H1 (cell line): ENCODE measurements at regions not wholly inside any gene's neighbourhood (a gene's known extent, or its start where the extent isn't known, plus 50 kb on each side); places are given as distances from the start of the nearest gene placed in this dataset.

ENCODE experiments used
- CTCF ChIA-PET: fragments of 300-600 bp; sonication (Branson Sonifier 250); formaldehyde crosslinking; loops from one replicate; lab custom pipeline; 2021; ENCODE audit not compliant: partially characterized antibody; lab: Charles Lee
- POLR2A ChIA-PET: fragments of 300-600 bp; sonication (Branson Sonifier 250); formaldehyde crosslinking; loops from one replicate; lab custom pipeline; 2021; ENCODE audit warnings: inconsistent platforms; ENCODE audit not compliant: partially characterized antibody; lab: Charles Lee
- DNase-seq, 2 experiments: peaks; one replicate each; pipeline versions ENCODE4 v3.0.0 to v3.0.0-alpha.2; 2010 to 2022; ENCODE audit warnings: low spot score in 2 of 2, low read depth in 1 of 2, mixed read lengths in 1 of 2
- FAIRE-seq: peaks from 2 replicates; lab custom pipeline; 2011; peaks lifted over from hg19 to GRCh38; lab: Jason Lieb, UNC
- H2AFZ ChIP-seq: 2 replicates; pipeline ENCODE4 v1.8.1; 2012; ENCODE audit warnings: low read length, inconsistent platforms
- H2AK5ac ChIP-seq: 2 replicates; pipeline ENCODE4 v1.6.1; 2013; ENCODE audit warnings: low read depth, low read length
- H2BK120ac ChIP-seq: replicated peaks from 2 replicates; pipeline ENCODE3; 2013; ENCODE audit warnings: low read depth, low read length, inconsistent platforms
- H2BK12ac ChIP-seq: 2 replicates; pipeline ENCODE4 v1.6.1; 2013; ENCODE audit warnings: low read depth, low read length
- H2BK15ac ChIP-seq: 2 replicates; pipeline ENCODE4 v1.6.1; 2013; ENCODE audit warnings: low read length
- H2BK20ac ChIP-seq: 2 replicates; pipeline ENCODE4 v1.6.1; 2013; ENCODE audit warnings: low read length
- H2BK5ac ChIP-seq: 2 replicates; pipeline ENCODE4 v1.6.1; 2013; ENCODE audit warnings: low read depth, low read length
- H3K14ac ChIP-seq: 2 replicates; pipeline ENCODE4 v1.6.1; 2013; ENCODE audit warnings: inconsistent platforms; ENCODE audit not compliant: insufficient read length
- H3K18ac ChIP-seq: 2 replicates; pipeline ENCODE4 v1.6.1; 2013; ENCODE audit warnings: low read length; ENCODE audit errors: extremely low read depth
- H3K23ac ChIP-seq: 2 replicates; pipeline ENCODE4 v1.6.1; 2013; ENCODE audit warnings: inconsistent platforms; ENCODE audit not compliant: insufficient read length
- H3K23me2 ChIP-seq: 2 replicates; pipeline ENCODE4 v1.6.1; 2013; ENCODE audit warnings: low read depth, low read length
- H3K27ac ChIP-seq: 2 replicates; pipeline ENCODE4 v1.6.1; 2011; ENCODE audit warnings: low read depth, low read length, inconsistent platforms
- H3K27me3 ChIP-seq, 4 experiments: replicated peaks in 1 of 4; 1 replicate in 1 of 4; 2 replicates in 3 of 4; pipeline versions ENCODE4 v1.6.1 to v1.8.1; 2011 to 2013; ENCODE audit warnings: low read length in 3 of 4, mild to moderate bottlenecking in 3 of 4, inconsistent platforms in 2 of 4, mixed read lengths in 2 of 4, moderate library complexity in 1 of 4; ENCODE audit not compliant: control insufficient read depth in 3 of 4, insufficient read depth in 3 of 4; ENCODE audit errors: extremely low read depth in 1 of 4
- H3K36me3 ChIP-seq, 4 experiments: 2 replicates each; pipeline versions ENCODE4 v1.6.1 to v1.8.1; 2011 to 2013; ENCODE audit warnings: mild to moderate bottlenecking in 4 of 4, low read length in 3 of 4, moderate library complexity in 2 of 4, control low read depth in 1 of 4, inconsistent platforms in 1 of 4; ENCODE audit not compliant: insufficient read depth in 4 of 4, control insufficient read depth in 2 of 4
- H3K4ac ChIP-seq: replicated peaks from 2 replicates; pipeline ENCODE3; 2013; ENCODE audit warnings: low read length, low read depth, mixed read lengths, inconsistent platforms; ENCODE audit not compliant: insufficient read length
- H3K4me1 ChIP-seq, 4 experiments: replicated peaks in 1 of 4; 1 replicate in 1 of 4; 2 replicates in 3 of 4; pipeline versions ENCODE4 v1.6.1 to v1.8.1; 2011 to 2013; ENCODE audit warnings: low read length in 3 of 4, inconsistent platforms in 2 of 4, mixed read lengths in 1 of 4; ENCODE audit not compliant: insufficient read depth in 4 of 4, control insufficient read depth in 3 of 4
- H3K4me2 ChIP-seq, 2 experiments: 2 replicates each; pipeline versions ENCODE4 v1.6.1 to v1.8.1; 2011 to 2013; ENCODE audit warnings: low read depth in 2 of 2, low read length in 2 of 2, control low read depth in 1 of 2, inconsistent platforms in 1 of 2, mild to moderate bottlenecking in 1 of 2; ENCODE audit not compliant: insufficient read depth in 1 of 2
- H3K4me3 ChIP-seq, 4 experiments: fragments of 200-600, 300-600 bp in 1 of 4; sonication (generic), shearing (Covaris generic), sonication (Bioruptor Twin) in 1 of 4; 2 replicates each; pipeline versions ENCODE4 v1.5.1 to v1.8.1; 2011 to 2016; ENCODE audit warnings: low read length in 4 of 4, low read depth in 3 of 4, control low read depth in 2 of 4, inconsistent platforms in 2 of 4, mild to moderate bottlenecking in 2 of 4, mixed read lengths in 1 of 4, moderate library complexity in 1 of 4; ENCODE audit not compliant: insufficient read depth in 2 of 4; ENCODE audit errors: extremely low read depth in 1 of 4
- H3K56ac ChIP-seq: replicated peaks from 2 replicates; pipeline ENCODE3; 2013; ENCODE audit warnings: low read depth, mild to moderate bottlenecking, mixed read lengths, low read length, inconsistent platforms; ENCODE audit not compliant: insufficient read length
- H3K79me1 ChIP-seq: 2 replicates; pipeline ENCODE4 v1.6.1; 2013; ENCODE audit warnings: low read depth, low read length, control low read depth
- H3K79me2 ChIP-seq, 2 experiments: 2 replicates each; pipeline versions ENCODE4 v1.6.1 to v1.8.1; 2012 to 2013; ENCODE audit warnings: low read length in 2 of 2, mild to moderate bottlenecking in 2 of 2, inconsistent platforms in 1 of 2; ENCODE audit not compliant: insufficient read depth in 2 of 2, control insufficient read depth in 1 of 2
- H3K9ac ChIP-seq, 4 experiments: replicated peaks in 1 of 4; 1 replicate in 1 of 4; 2 replicates in 3 of 4; pipeline versions ENCODE4 v1.6.1 to v1.8.1; 2011 to 2013; ENCODE audit warnings: low read depth in 3 of 4, low read length in 3 of 4, control low read depth in 2 of 4, mild to moderate bottlenecking in 2 of 4, moderate library complexity in 2 of 4, inconsistent platforms in 1 of 4; ENCODE audit errors: extremely low read depth in 1 of 4
- H3K9me3 ChIP-seq, 2 experiments: 2 replicates each; pipeline versions ENCODE4 v1.6.1 to v1.8.1; 2012 to 2013; ENCODE audit warnings: mild to moderate bottlenecking in 2 of 2, moderate library complexity in 2 of 2, control low read depth in 1 of 2, inconsistent platforms in 1 of 2, low read depth in 1 of 2, low read length in 1 of 2, mixed read lengths in 1 of 2; ENCODE audit not compliant: insufficient read depth in 2 of 2
- H4K20me1 ChIP-seq, 2 experiments: replicated peaks in 1 of 2; 2 replicates each; pipeline versions ENCODE3 to v1.8.1; 2011 to 2013; ENCODE audit warnings: inconsistent platforms in 2 of 2, low read length in 2 of 2, mild to moderate bottlenecking in 1 of 2; ENCODE audit not compliant: insufficient read depth in 2 of 2, control insufficient read depth in 1 of 2
- H4K5ac ChIP-seq: 2 replicates; pipeline ENCODE4 v1.6.1; 2013; ENCODE audit warnings: low read length, low read depth, mixed read lengths, inconsistent platforms; ENCODE audit not compliant: insufficient read length
- H4K8ac ChIP-seq: 2 replicates; pipeline ENCODE4 v1.8.0; 2013; ENCODE audit warnings: mild to moderate bottlenecking, moderate library complexity, low read length, inconsistent platforms; ENCODE audit not compliant: insufficient read depth; ENCODE audit errors: extremely low read depth
- H4K91ac ChIP-seq: replicated peaks from 2 replicates; pipeline ENCODE3; 2013; ENCODE audit warnings: low read length, mixed read lengths, inconsistent platforms; ENCODE audit not compliant: insufficient read length
- ASH2L ChIP-seq: fragments of 200-600, 300-600 bp; sonication (generic); IDR thresholded peaks from one replicate; pipeline ENCODE4 v1.7.1; 2017; ENCODE audit warnings: low read length
- BRCA1 ChIP-seq: IDR thresholded peaks from 2 replicates; pipeline ENCODE4 v1.6.1; 2012; ENCODE audit warnings: low read depth, low read length, improper control_type of control experiment
- CTBP2 ChIP-seq: IDR thresholded peaks from 2 replicates; pipeline ENCODE4 v1.7.0; 2011; ENCODE audit warnings: borderline replicate concordance, mild to moderate bottlenecking, moderate library complexity, mixed read lengths, low read length; ENCODE audit not compliant: insufficient read depth, insufficient read length
- E2F6 ChIP-seq: IDR thresholded peaks from 2 replicates; pipeline ENCODE4 v1.6.1; 2012; ENCODE audit warnings: inconsistent platforms
- EP300 ChIP-seq, 2 experiments: IDR thresholded peaks; 1 replicate in 1 of 2; 2 replicates in 1 of 2; pipeline ENCODE4 v1.6.1; 2011 to 2012; ENCODE audit warnings: low read depth in 2 of 2, low read length in 2 of 2, mild to moderate bottlenecking in 2 of 2, borderline replicate concordance in 1 of 2, inconsistent platforms in 1 of 2, moderate library complexity in 1 of 2
- HDAC6 ChIP-seq: IDR thresholded peaks from one replicate; pipeline ENCODE4 v1.7.1; 2012; ENCODE audit warnings: low read depth, mild to moderate bottlenecking, inconsistent platforms, low read length, moderate library complexity
- MAFK ChIP-seq: IDR thresholded peaks from 2 replicates; pipeline ENCODE4 v1.6.1; 2012; ENCODE audit warnings: low read depth, mild to moderate bottlenecking, improper control_type of control experiment, low read length
- NANOG ChIP-seq: IDR thresholded peaks from 2 replicates; pipeline ENCODE4 v1.6.1; 2011; ENCODE audit warnings: low read length, low read depth, mild to moderate bottlenecking, inconsistent platforms; ENCODE audit not compliant: insufficient read depth, poor library complexity, severe bottlenecking
- RFX5 ChIP-seq: IDR thresholded peaks from 2 replicates; pipeline ENCODE4 v1.6.1; 2011; ENCODE audit warnings: low read depth, low read length, improper control_type of control experiment, borderline replicate concordance
- SIN3A ChIP-seq, 2 experiments: IDR thresholded peaks in 1 of 2; conservative IDR thresholded peaks in 1 of 2; 2 replicates each; pipeline ENCODE4 v1.6.1; 2011 to 2012; ENCODE audit warnings: low read length in 2 of 2, improper control_type of control experiment in 1 of 2, low read depth in 1 of 2, mild to moderate bottlenecking in 1 of 2
- SIRT6 ChIP-seq: IDR thresholded peaks from one replicate; pipeline ENCODE4 v1.7.1; 2012; ENCODE audit warnings: low read length, inconsistent platforms
- TAF1 ChIP-seq: IDR thresholded peaks from 2 replicates; pipeline ENCODE4 v1.6.1; 2011; ENCODE audit warnings: mild to moderate bottlenecking, low read depth, low read length
- TEAD4 ChIP-seq: IDR thresholded peaks from 2 replicates; pipeline ENCODE4 v1.6.1; 2012; ENCODE audit warnings: low read depth, low read length, inconsistent platforms, mixed read lengths
- WGBS, 2 experiments: shearing (Covaris generic) in 1 of 2; methylation state at CpG; one replicate each; pipeline versions ENCODE4 v1.1.6 to v1.1.7; 2013 to 2015; ENCODE audit warnings: low lambda C conversion rate in 2 of 2, mixed read lengths in 2 of 2, inconsistent platforms in 1 of 2, low coverage in 1 of 2, missing lambda C conversion rate in 1 of 2; ENCODE audit not compliant: insufficient replicate concordance in 2 of 2, insufficient coverage in 1 of 2, insufficient read length in 1 of 2; ENCODE audit errors: extremely low coverage in 1 of 2, missing lambda C conversion rate in 1 of 2; 5-methylcytosine and 5-hydroxymethylcytosine counted together

- no peak overlapping the region for H2AFZ ChIP-seq
- H3K4me1 ChIP-seq = peaks cover 2 to 7% (median 4%) of the 10 kb centered on the region in 4 experiments; a peak in 4 of 7 replicates
- no peak overlapping the region for H2AK5ac ChIP-seq
- H2BK120ac ChIP-seq = no peak overlapping the region
- H3K79me2 ChIP-seq = no peaks in the 10 kb centered on the region
- no peak overlapping the region for H4K8ac ChIP-seq
- H3K9ac ChIP-seq = no peak overlapping the region
- WGBS, 2 experiments = 75% methylated on average over 1 of the region's 2 CpGs; no CpG with 5 or more reads in 1 of the 2 experiments
- H3K36me3 ChIP-seq = no peaks in the 10 kb centered on the region
- H3K79me1 ChIP-seq = no peaks in the 10 kb centered on the region
- H4K5ac ChIP-seq = no peak overlapping the region
- H3K14ac ChIP-seq = no peak overlapping the region
- DNase-seq = no peak
- no peak overlapping the region for H4K91ac ChIP-seq
- no peak overlapping the region for H2BK5ac ChIP-seq
- no peaks in the 10 kb centered on the region for H4K20me1 ChIP-seq
- H2BK15ac ChIP-seq = no peak overlapping the region
- H3K18ac ChIP-seq = no peak overlapping the region
- no peak overlapping the region for H3K23ac ChIP-seq
- no peak overlapping the region for H3K56ac ChIP-seq
- no peak overlapping the region for H2BK12ac ChIP-seq
- H2BK20ac ChIP-seq = no peak overlapping the region
- H3K23me2 ChIP-seq = no peaks in the 10 kb centered on the region
- no peak overlapping the region for H3K4me2 ChIP-seq
- FAIRE-seq = no peak
- H3K27me3 ChIP-seq = 0 out of 7 replicates have a peak, but pooled peaks cover 0 to 2% (median 0%) of the 10 kb centered on the region in 4 experiments
- ChIA-PET POLR2A (no interaction called here), CTCF (interaction anchor here (0.8 to 1.2 kb wide), 2 partner anchors 21 to 30 kb away, joined by 3 to 4 read pairs; no protein-coding TSS in a partner anchor)
- H3K27ac ChIP-seq = no peak overlapping the region
- no peaks in the 10 kb centered on the region for H3K9me3 ChIP-seq
- no peak overlapping the region for H3K4me3 ChIP-seq
- H3K4ac ChIP-seq = no peak overlapping the region
- TF ChIP-seq BRCA1 = no peak
- TF ChIP-seq CTBP2 = no peak
- no peak for TF ChIP-seq HDAC6
- TF ChIP-seq SIRT6 = no peak
- TF ChIP-seq E2F6 = no peak
- TF ChIP-seq NANOG = no peak
- TF ChIP-seq TAF1 = no peak
- no peak for TF ChIP-seq MAFK
- no peak for TF ChIP-seq TEAD4
- no peak for TF ChIP-seq EP300 (IDR thresholded peaks at IDR 0.05; ENCODE audit: borderline replicate concordance in 1 of 2, low read depth in 2 of 2, low read length in 2 of 2)
- TF ChIP-seq ASH2L = no peak
- TF ChIP-seq SIN3A (conservative IDR thresholded peaks at IDR 0.05 in 1 of 2, IDR thresholded peaks at IDR 0.05 in 1 of 2; ENCODE audit: low read depth in 1 of 2, low read length in 2 of 2) = no peak
- TF ChIP-seq RFX5 = no peak
These were observed 473.1 kb downstream of the ATP23 start for GRCh38 chr12:58414398-58414871.
